Brain microvascular endothelial cell (primary cell): ENCODE measurements at regions not wholly inside any gene's neighbourhood (a gene's known extent, or its start where the extent isn't known, plus 50 kb on each side); places are given as distances from the start of the nearest gene placed in this dataset.

Experiments used
- DNase-seq: peaks from one replicate; pipeline ENCODE4 v3.0.0-alpha.2; 2020
- H3K27ac ChIP-seq: fragments of 250-450 bp; sonication (Bioruptor Pico); 2 replicates; pipeline ENCODE4 v1.5.1; 2020; ENCODE audit warnings: mild to moderate bottlenecking, moderate library complexity
- H3K27me3 ChIP-seq: fragments of 250-450 bp; sonication (Bioruptor Pico); replicated peaks from 2 replicates; pipeline ENCODE4 v1.5.1; 2020; ENCODE audit warnings: mild to moderate bottlenecking
- H3K36me3 ChIP-seq: fragments of 250-450 bp; sonication (Bioruptor Pico); replicated peaks from 2 replicates; pipeline ENCODE4 v1.5.1; 2020; ENCODE audit warnings: mild to moderate bottlenecking
- H3K4me3 ChIP-seq: 2 replicates; pipeline ENCODE4 v1.5.1; 2011; ENCODE audit warnings: low read depth, mild to moderate bottlenecking, control low read depth, low read length, moderate library complexity
- CTCF ChIP-seq: IDR thresholded peaks from 2 replicates; pipeline ENCODE4 v1.5.1; 2011; ENCODE audit warnings: low read depth, mild to moderate bottlenecking, moderate library complexity, low read length, control low read depth, inconsistent platforms; ENCODE audit errors: missing control alignments
- in situ Hi-C: cut with HindIII; loops from 2 replicates; pipeline ENCODE4 v1.10.0; 2017; ENCODE audit warnings: low sequenced_read_pairs, low pct_ligation_motif_present

GRCh38 chr12:5177096-5177495 lies 133.4 kb downstream of the KCNA5 start:
- Histone ChIP-seq H3K27me3 (no peaks in the 10 kb centered on the region), H3K27ac (no peak overlapping the region), H3K36me3 (no peaks in the 10 kb centered on the region), H3K4me3 (no peak overlapping the region)
- no peak for DNase-seq
- in situ Hi-C loops, result no loop called here
- no peak for TF ChIP-seq CTCF

- in situ Hi-C loops, result no loop called here
- no peaks in the 10 kb centered on the region for H3K36me3 ChIP-seq
- TF ChIP-seq CTCF, result no peak
- H3K27me3 ChIP-seq, result no peaks in the 10 kb centered on the region
- H3K27ac ChIP-seq, result no peak overlapping the region
- DNase-seq, result no peak
- H3K4me3 ChIP-seq, result no peak overlapping the region
Measured at GRCh38 chr12:5177731-5178130, 134.1 kb downstream of the KCNA5 start.

- Histone ChIP-seq H3K27me3 (no peaks in the 10 kb centered on the region), H3K36me3 (no peaks in the 10 kb centered on the region), H3K27ac (no peak overlapping the region), H3K4me3 (no peak overlapping the region)
- no peak for DNase-seq
- TF ChIP-seq CTCF, result no peak
- in situ Hi-C loops, result no loop called here
Measured at GRCh38 chr12:5178571-5178970, 134.9 kb downstream of the KCNA5 start.

GRCh38 chr12:5180496-5180895 lies 136.8 kb downstream of the KCNA5 start:
- Histone ChIP-seq H3K27ac (no peak overlapping the region), H3K27me3 (no peaks in the 10 kb centered on the region), H3K36me3 (no peaks in the 10 kb centered on the region), H3K4me3 (no peak overlapping the region)
- DNase-seq, result no peak
- in situ Hi-C loops, result no loop called here
- TF ChIP-seq CTCF, result no peak

- H3K27me3 ChIP-seq, result no peaks in the 10 kb centered on the region
- DNase-seq, result no peak
- in situ Hi-C loops, result no loop called here
- TF ChIP-seq CTCF, result no peak
- no peak overlapping the region for H3K27ac ChIP-seq
- no peak overlapping the region for H3K4me3 ChIP-seq
- H3K36me3 ChIP-seq, result no peaks in the 10 kb centered on the region
Measured at GRCh38 chr12:5184186-5184585, 140.5 kb downstream of the KCNA5 start.

- no peak overlapping the region for H3K27ac ChIP-seq
- H3K4me3 ChIP-seq, result no peak overlapping the region
- in situ Hi-C loops, result no loop called here
Measured at GRCh38 chr12:5185435-5186069, 141.9 kb downstream of the KCNA5 start.

More at GRCh38 chr12:5185435-5186069, 141.9 kb downstream of the KCNA5 start:
- no peak for TF ChIP-seq CTCF
- no peaks in the 10 kb centered on the region for H3K27me3 ChIP-seq
- no peak for DNase-seq
- no peaks in the 10 kb centered on the region for H3K36me3 ChIP-seq
